Panc1 (cell line): ENCODE measurements at regions not wholly inside any gene's neighbourhood (a gene's known extent, or its start where the extent isn't known, plus 50 kb on each side); places are given as distances from the start of the nearest gene placed in this dataset.

Experiments used
- ATAC-seq: fragments of 200-7000 bp; cut with Tn5 transposase; 2 replicates; pipeline ENCODE4 v1.9.1; 2020; ENCODE audit warnings: mild to moderate bottlenecking, moderate library complexity
- BruUV-seq: library from RNA; stranded (reverse); fragments of 400-500 nt; replicated peaks from 2 replicates; lab custom pipeline; 2021; lab: Mats Ljungman, UMichigan
- CTCF ChIA-PET: fragments of 300-600 bp; sonication (Branson Sonifier 250); formaldehyde crosslinking; loops from one replicate; lab custom pipeline; 2022; ENCODE audit warnings: antibody characterized with exemption; lab: Charles Lee
- POLR2A ChIA-PET: fragments of 300-600 bp; sonication (Branson Sonifier 250); formaldehyde crosslinking; loops from one replicate; lab custom pipeline; 2022; ENCODE audit warnings: antibody characterized with exemption; lab: Charles Lee
- DNase-seq: peaks from one replicate; pipeline ENCODE4 v3.0.0-alpha.2; 2010; ENCODE audit warnings: low read depth, low spot score
- H3K27ac ChIP-seq: 2 replicates; pipeline ENCODE4 v1.5.1; 2011; ENCODE audit warnings: mild to moderate bottlenecking, low read length, inconsistent platforms
- H3K27me3 ChIP-seq: fragments of 200-500 bp; sonication (Bioruptor generic); 2 replicates; pipeline ENCODE4 v1.6.0; 2014; ENCODE audit warnings: low read length, inconsistent platforms; ENCODE audit not compliant: control insufficient read depth, insufficient read depth
- H3K36me3 ChIP-seq: fragments of 200-500 bp; sonication (Bioruptor generic); 2 replicates; pipeline ENCODE4 v1.5.1; 2014; ENCODE audit warnings: inconsistent platforms, mild to moderate bottlenecking, low read length, moderate library complexity; ENCODE audit not compliant: control insufficient read depth, insufficient read depth
- H3K4me1 ChIP-seq: 2 replicates; pipeline ENCODE4 v1.5.1; 2011; ENCODE audit warnings: inconsistent platforms, mild to moderate bottlenecking, low read length, moderate library complexity; ENCODE audit not compliant: control insufficient read depth, insufficient read depth
- H3K4me3 ChIP-seq, 2 experiments: 2 replicates each; pipeline ENCODE4 v1.5.1; 2011 to 2012; ENCODE audit warnings: low read depth in 2 of 2, low read length in 2 of 2, mild to moderate bottlenecking in 2 of 2, inconsistent platforms in 1 of 2, moderate library complexity in 1 of 2
- H3K9me3 ChIP-seq: fragments of 200-500 bp; sonication (Bioruptor generic); 2 replicates; pipeline ENCODE4 v1.5.1; 2014; ENCODE audit warnings: low read depth, mild to moderate bottlenecking, inconsistent platforms, low read length, moderate library complexity; ENCODE audit not compliant: control insufficient read depth, insufficient read depth
- CTCF ChIP-seq: fragments of 450-650 bp; IDR thresholded peaks from 2 replicates; pipeline ENCODE4 v1.5.1; 2017; ENCODE audit warnings: mild to moderate bottlenecking
- POLR2AphosphoS5 ChIP-seq: IDR thresholded peaks from 2 replicates; pipeline ENCODE4 v1.6.1; 2012; ENCODE audit warnings: mild to moderate bottlenecking, low read depth, low read length, moderate library complexity
- REST ChIP-seq, 2 experiments: IDR thresholded peaks; 2 replicates each; pipeline ENCODE4 v1.6.1; 2011 to 2012; ENCODE audit warnings: low read depth in 2 of 2, control low read depth in 1 of 2, low read length in 1 of 2, mild to moderate bottlenecking in 1 of 2, moderate library complexity in 1 of 2; ENCODE audit not compliant: insufficient read depth in 1 of 2
- SIN3A ChIP-seq: IDR thresholded peaks from 2 replicates; pipeline ENCODE4 v1.6.1; 2012; ENCODE audit warnings: low read depth, mild to moderate bottlenecking, low read length, moderate library complexity, borderline replicate concordance; ENCODE audit not compliant: insufficient read depth
- TCF7L2 ChIP-seq: IDR thresholded peaks from 2 replicates; pipeline ENCODE4 v1.6.1; 2011; ENCODE audit warnings: mild to moderate bottlenecking, low read depth, low read length, inconsistent platforms
- in situ Hi-C: cut with HindIII; loops from 2 replicates; pipeline ENCODE4 v1.10.0; 2016; ENCODE audit warnings: low sequenced_read_pairs, low pct_unique_long_range_greater_than_20kb
- intact Hi-C: fragments of 100-400 bp; cut with micrococcal nuclease; formaldehyde crosslinking; loops from one replicate; pipeline ENCODE4 v1.10.0; 2022; ENCODE audit not compliant: unreplicated experiment

- Histone ChIP-seq H3K36me3 (no peaks in the 10 kb centered on the region), H3K9me3 (no peaks in the 10 kb centered on the region), H3K27me3 (no peaks in the 10 kb centered on the region), H3K4me3 (no peak overlapping the region), H3K4me1 (no peaks in the 10 kb centered on the region), H3K27ac (no peak overlapping the region)
- intact Hi-C loops: loop anchor here (10.0 kb wide), 1 partner anchor 381 kb away; no protein-coding TSS in a partner anchor
- DNase-seq (no peak), ATAC-seq (no peak)
- ChIA-PET CTCF (interaction anchor here (0.6 kb wide), 1 partner anchor 191 kb away, joined by 3 read pairs; no protein-coding TSS in a partner anchor), POLR2A (no interaction called here)
- in situ Hi-C loops: no loop called here
- TF ChIP-seq CTCF (no peak), POLR2AphosphoS5 (no peak), TCF7L2 (no peak), SIN3A (no peak), REST (IDR thresholded peaks at IDR 0.05; ENCODE audit: insufficient read depth in 1 of 2, low read depth in 2 of 2, low read length in 1 of 2) (no peak)
- no TSS peak for BruUV-seq
Observed at GRCh38 chr4:156676116-156676851, 295.3 kb downstream of the PDGFC start.

GRCh38 chr4:156673483-156673882 is 298.1 kb downstream of the PDGFC start:
- no peaks in the 10 kb centered on the region for H3K36me3 ChIP-seq
- DNase-seq: no peak
- no peaks in the 10 kb centered on the region for H3K4me1 ChIP-seq
- BruUV-seq: no TSS peak
- no peaks in the 10 kb centered on the region for H3K9me3 ChIP-seq
- ATAC-seq: no peak
- CTCF ChIA-PET: no interaction called here
- intact Hi-C loops: loop anchor here (10.0 kb wide), 1 partner anchor 379 kb away; no protein-coding TSS in a partner anchor
- no peak overlapping the region for H3K27ac ChIP-seq
- in situ Hi-C loops: no loop called here
- POLR2A ChIA-PET: no interaction called here
- no peak overlapping the region for H3K4me3 ChIP-seq
- no peaks in the 10 kb centered on the region for H3K27me3 ChIP-seq
- no peak for TF ChIP-seq CTCF
- no peak for TF ChIP-seq POLR2AphosphoS5
- TF ChIP-seq SIN3A: no peak
- no peak for TF ChIP-seq REST (IDR thresholded peaks at IDR 0.05; ENCODE audit: insufficient read depth in 1 of 2, low read depth in 2 of 2, low read length in 1 of 2)
- TF ChIP-seq TCF7L2: no peak
